SH-SY5Y (cell line): ENCODE measurements at regions not wholly inside any gene's neighbourhood (a gene's known extent, or its start where the extent isn't known, plus 50 kb on each side); places are given as distances from the start of the nearest gene placed in this dataset.

Experiments
- GATA2 ChIP-seq: IDR thresholded peaks from 2 replicates; pipeline ENCODE4 v1.6.1; 2011; ENCODE audit warnings: mild to moderate bottlenecking, low read depth, low read length
- GATA3 ChIP-seq: IDR thresholded peaks from 2 replicates; pipeline ENCODE4 v1.6.1; 2011; ENCODE audit warnings: low read depth, mild to moderate bottlenecking, low read length, moderate library complexity

DNA sequence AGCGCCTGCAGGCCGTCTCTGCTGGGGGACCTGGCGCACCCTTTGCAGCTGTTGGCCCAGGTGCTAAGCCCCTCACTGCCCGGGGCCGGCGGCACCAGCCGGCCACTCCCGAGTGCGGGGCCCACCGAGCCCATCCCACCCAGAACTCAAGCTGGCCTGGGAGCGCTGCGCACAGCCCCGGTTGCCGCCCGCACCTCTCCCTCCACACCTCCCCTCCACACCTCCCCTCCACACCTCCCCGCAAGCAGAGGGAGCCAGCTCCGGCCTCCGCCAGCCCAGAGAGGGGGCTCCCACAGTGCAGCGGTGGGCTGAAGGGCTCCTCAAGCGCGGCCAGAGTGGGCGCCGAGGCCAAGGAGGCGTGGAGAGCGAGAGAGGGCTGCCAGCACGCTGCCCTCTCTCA lies 177.8 kb upstream of the KAZN start:
- TF ChIP-seq GATA3, result no peak
- no peak for TF ChIP-seq GATA2
